ENCODE measurements at regions not wholly inside any gene's neighbourhood (a gene's known extent, or its start where the extent isn't known, plus 50 kb on each side); places are given as distances from the start of the nearest gene placed in this dataset.

DNA sequence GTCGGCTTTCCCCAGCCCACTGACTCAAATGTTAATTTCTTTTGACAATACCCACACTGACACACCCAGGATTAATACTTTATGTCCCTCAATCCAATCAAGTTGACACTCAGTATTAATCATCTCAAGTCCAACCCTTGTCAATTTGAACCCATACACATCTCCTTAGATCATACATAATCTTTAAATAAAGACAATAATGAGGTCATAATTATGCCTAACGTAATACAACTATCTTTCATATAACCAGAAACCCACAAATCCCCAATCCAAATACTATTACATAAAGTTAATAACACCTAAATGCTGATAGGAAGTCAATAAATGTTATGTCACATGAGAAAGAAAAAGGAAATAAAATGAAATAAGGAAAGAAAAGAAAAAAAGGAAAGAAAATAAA is 934.2 kb downstream of the CDH9 start:
- TF ChIP-seq, protein P1, sequence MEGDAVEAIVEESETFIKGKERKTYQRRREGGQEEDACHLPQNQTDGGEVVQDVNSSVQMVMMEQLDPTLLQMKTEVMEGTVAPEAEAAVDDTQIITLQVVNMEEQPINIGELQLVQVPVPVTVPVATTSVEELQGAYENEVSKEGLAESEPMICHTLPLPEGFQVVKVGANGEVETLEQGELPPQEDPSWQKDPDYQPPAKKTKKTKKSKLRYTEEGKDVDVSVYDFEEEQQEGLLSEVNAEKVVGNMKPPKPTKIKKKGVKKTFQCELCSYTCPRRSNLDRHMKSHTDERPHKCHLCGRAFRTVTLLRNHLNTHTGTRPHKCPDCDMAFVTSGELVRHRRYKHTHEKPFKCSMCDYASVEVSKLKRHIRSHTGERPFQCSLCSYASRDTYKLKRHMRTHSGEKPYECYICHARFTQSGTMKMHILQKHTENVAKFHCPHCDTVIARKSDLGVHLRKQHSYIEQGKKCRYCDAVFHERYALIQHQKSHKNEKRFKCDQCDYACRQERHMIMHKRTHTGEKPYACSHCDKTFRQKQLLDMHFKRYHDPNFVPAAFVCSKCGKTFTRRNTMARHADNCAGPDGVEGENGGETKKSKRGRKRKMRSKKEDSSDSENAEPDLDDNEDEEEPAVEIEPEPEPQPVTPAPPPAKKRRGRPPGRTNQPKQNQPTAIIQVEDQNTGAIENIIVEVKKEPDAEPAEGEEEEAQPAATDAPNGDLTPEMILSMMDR (IDR thresholded peaks at IDR 0.05), result no peak
- TF ChIP-seq POLR2A (IDR thresholded peaks at IDR 0.05) (no peak), POLR2AphosphoS5 (IDR thresholded peaks at IDR 0.05) (no peak), EP300 (IDR thresholded peaks at IDR 0.05) (no peak)

All from suprapubic skin (tissue), 4 donors.